ENCODE measurements at regions not wholly inside any gene's neighbourhood (a gene's known extent, or its start where the extent isn't known, plus 50 kb on each side); places are given as distances from the start of the nearest gene placed in this dataset.

GRCh38 chr3:18135060-18135814 is 289.9 kb downstream of the SATB1 start:
- Mint-ChIP-seq H3K36me3 (ENCODE audit: low read depth) (peaks cover 3% of the 10 kb centered on the region), H3K27me3 (ENCODE audit: low read depth) (no peaks in the 10 kb centered on the region), H3K4me1 (peaks cover 27% of the 10 kb centered on the region), H3K4me3 (no peak overlapping the region), H3K27ac (ENCODE audit: unreplicated experiment) (peak overlapping the region; percentile 23), H3K9me3 (peaks cover 6% of the 10 kb centered on the region)
- DNase-seq (ENCODE audit: low read depth, low spot score), result no peak
- no peak for TF ChIP-seq CTCF (conservative IDR thresholded peaks at IDR 0.05)

DNA sequence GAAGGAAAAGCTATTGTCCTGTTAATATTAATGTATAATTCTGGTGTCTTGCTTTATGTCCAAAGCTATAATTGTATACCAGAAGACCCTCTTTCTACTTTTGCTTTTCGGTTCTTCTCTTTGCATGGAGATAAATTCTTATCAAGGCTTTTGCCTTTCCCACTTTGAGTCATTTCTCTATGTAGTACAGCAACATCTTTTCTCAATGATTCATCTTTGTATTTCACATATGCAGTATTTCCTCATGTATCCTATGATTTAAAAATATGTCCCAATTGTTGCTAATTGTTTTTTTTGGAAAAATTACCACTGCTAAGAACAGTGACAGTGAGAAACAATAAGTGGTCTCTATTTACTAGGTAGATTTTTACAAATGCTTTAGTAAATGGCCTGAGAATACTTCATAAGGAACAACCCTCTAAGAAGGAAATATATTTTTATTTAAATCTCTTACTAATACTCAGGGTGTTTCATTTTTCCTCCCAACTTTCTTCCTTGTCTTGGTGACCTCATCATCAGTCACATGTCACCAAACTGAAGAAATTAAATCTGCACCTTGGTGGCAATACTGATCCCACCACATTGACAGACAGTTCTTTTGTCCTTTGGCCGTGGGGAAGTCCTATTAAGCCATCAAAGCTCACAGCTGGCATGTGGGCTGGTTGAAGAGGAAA is 290.6 kb downstream of the SATB1 start:
- H3K9me3 Mint-ChIP-seq, result peaks cover 6% of the 10 kb centered on the region
- H3K4me1 Mint-ChIP-seq, result peaks cover 27% of the 10 kb centered on the region
- no peak for TF ChIP-seq CTCF (conservative IDR thresholded peaks at IDR 0.05)
- peaks cover 3% of the 10 kb centered on the region for H3K36me3 Mint-ChIP-seq (ENCODE audit: low read depth)
- DNase-seq (ENCODE audit: low read depth, low spot score), result no peak
- H3K27ac Mint-ChIP-seq (ENCODE audit: unreplicated experiment), result no peak overlapping the region
- H3K27me3 Mint-ChIP-seq (ENCODE audit: low read depth), result no peaks in the 10 kb centered on the region
- H3K4me3 Mint-ChIP-seq, result no peak overlapping the region

GRCh38 chr3:18132991-18133390 is 292.1 kb downstream of the SATB1 start:
- Mint-ChIP-seq H3K4me1 (peaks cover 34% of the 10 kb centered on the region), H3K27me3 (ENCODE audit: low read depth) (no peaks in the 10 kb centered on the region), H3K36me3 (ENCODE audit: low read depth) (peaks cover 3% of the 10 kb centered on the region), H3K27ac (ENCODE audit: unreplicated experiment) (no peak overlapping the region), H3K4me3 (no peak overlapping the region), H3K9me3 (peaks cover 6% of the 10 kb centered on the region)
- DNase-seq (ENCODE audit: low read depth, low spot score), result no peak
- no peak for TF ChIP-seq CTCF (conservative IDR thresholded peaks at IDR 0.05)

DNA sequence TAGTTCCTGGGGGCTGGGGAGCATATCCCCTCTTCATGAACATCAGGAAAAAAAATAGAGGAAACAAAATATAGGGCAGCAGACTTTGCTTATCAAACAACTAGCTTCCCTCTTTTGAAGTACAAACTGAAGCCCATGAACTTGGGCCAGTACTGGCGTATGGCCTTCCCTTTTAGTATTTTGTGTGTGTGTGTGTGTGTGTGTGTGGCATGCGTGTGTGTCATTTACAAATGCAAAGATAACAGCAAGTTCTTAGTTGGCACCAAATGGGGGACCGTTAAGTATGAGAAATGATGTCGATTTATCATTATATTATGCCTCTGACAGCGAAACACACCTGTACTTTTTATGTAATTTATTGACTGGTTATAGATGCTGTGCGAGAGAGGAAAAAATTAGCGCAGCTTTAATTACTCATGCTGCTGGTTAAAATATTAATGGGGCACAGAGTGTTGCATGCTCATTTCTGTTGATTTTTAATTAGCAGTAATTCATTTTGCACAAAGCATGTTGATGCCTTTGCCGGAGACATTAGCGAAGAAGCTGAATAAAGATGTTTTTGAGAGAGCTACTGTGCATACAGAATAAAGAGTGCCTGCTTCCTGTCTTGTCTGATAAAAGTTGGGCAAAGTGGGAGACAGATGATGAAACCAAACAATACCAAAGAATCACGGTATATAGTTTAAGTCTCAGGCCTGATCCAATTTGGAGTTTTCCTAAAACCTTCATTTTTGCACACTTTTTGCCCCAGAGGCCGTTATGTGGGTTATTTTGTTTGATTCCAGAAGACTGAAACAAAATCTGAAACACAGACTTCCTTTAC is 297.1 kb downstream of the SATB1 start:
- H3K27ac Mint-ChIP-seq (ENCODE audit: unreplicated experiment), result no peak overlapping the region
- H3K27me3 Mint-ChIP-seq (ENCODE audit: low read depth), result no peaks in the 10 kb centered on the region
- no peak overlapping the region for H3K4me3 Mint-ChIP-seq

More for the DNA sequence above, 297.1 kb downstream of the SATB1 start:
- no peak for DNase-seq (ENCODE audit: low read depth, low spot score)
- Mint-ChIP-seq H3K36me3 (ENCODE audit: low read depth) (peaks cover 4% of the 10 kb centered on the region), H3K4me1 (peaks cover 12% of the 10 kb centered on the region), H3K9me3 (no peaks in the 10 kb centered on the region)
- no peak for TF ChIP-seq CTCF (conservative IDR thresholded peaks at IDR 0.05)
